Tibial artery (tissue), 4 donors: ENCODE measurements at regions not wholly inside any gene's neighbourhood (a gene's known extent, or its start where the extent isn't known, plus 50 kb on each side); places are given as distances from the start of the nearest gene placed in this dataset.

Experiments
- DNase-seq, 2 donors: peaks; one replicate each; pipeline ENCODE4 v3.0.0-alpha.2; 2019
- H3K27ac ChIP-seq, 2 donors: fragments of 200-600 bp; sonication (generic) in 1 of 2; 1 replicate in 1 of 2; 2 replicates in 1 of 2; pipeline ENCODE4 v1.5.1; 2018 to 2019; ENCODE audit warnings: mild to moderate bottlenecking in 1 of 2
- H3K27me3 ChIP-seq, 2 donors: fragments of 200-600 bp; sonication (generic) in 1 of 2; one replicate each; pipeline versions ENCODE4 v1.5.1 to v1.6.0; 2016 to 2019
- H3K36me3 ChIP-seq, 3 donors: fragments of 200-600 bp; sonication (generic) in 2 of 3; one replicate each; pipeline ENCODE4 v1.5.1; 2016 to 2019; ENCODE audit warnings: mild to moderate bottlenecking in 2 of 3
- H3K4me1 ChIP-seq, 4 donors: fragments of 200-600 bp; sonication (generic) in 2 of 4; 1 replicate in 3 of 4; 2 replicates in 1 of 4; pipeline ENCODE4 v1.5.1; 2016 to 2019
- H3K4me3 ChIP-seq, 2 donors: fragments of 200-600 bp; sonication (generic) in 1 of 2; 1 replicate in 1 of 2; 2 replicates in 1 of 2; pipeline ENCODE4 v1.5.1; 2018 to 2019; ENCODE audit warnings: mild to moderate bottlenecking in 2 of 2
- H3K9me3 ChIP-seq, 3 donors: fragments of 200-600 bp; sonication (generic) in 1 of 3; one replicate each; pipeline ENCODE4 v1.5.1; 2016 to 2019
- intact Hi-C: fragments of 100-400 bp; cut with DNase I; formaldehyde crosslinking; loops from one replicate; pipeline ENCODE4 v1.15.0; 2023; ENCODE audit warnings: low total_unique reads
- TF ChIP-seq, protein P1 (sequence below), 2 experiments: fragments of 200-600 bp in 1 of 2; fragments of 450-650 bp in 1 of 2; IDR thresholded peaks; one replicate each; pipeline ENCODE4 v1.5.1; 2017 to 2019; ENCODE audit warnings: antibody characterized with exemption in 2 of 2, mild to moderate bottlenecking in 1 of 2, moderate library complexity in 1 of 2

DNA sequence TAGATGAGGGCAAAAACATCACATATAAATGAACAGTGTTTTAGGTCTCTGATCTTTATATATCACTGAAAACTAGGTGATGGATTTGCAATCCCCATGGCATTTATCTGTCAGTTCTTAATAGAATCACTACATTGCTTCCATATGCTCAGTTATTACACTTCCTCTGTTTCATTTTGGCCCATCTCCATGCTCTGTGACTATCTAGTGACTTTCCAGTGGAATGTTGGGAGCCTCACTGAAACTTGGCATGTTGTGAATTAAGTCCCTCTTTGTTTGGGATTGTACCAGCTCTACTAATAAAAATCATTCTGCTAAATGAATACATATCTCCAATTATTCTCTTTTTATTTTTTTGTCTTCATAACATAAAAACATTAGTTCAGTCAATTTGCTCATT is 226.1 kb upstream of the CEP162 start:
- intact Hi-C loops, result no loop called here
- no peak overlapping the region for H3K4me3 ChIP-seq

DNA sequence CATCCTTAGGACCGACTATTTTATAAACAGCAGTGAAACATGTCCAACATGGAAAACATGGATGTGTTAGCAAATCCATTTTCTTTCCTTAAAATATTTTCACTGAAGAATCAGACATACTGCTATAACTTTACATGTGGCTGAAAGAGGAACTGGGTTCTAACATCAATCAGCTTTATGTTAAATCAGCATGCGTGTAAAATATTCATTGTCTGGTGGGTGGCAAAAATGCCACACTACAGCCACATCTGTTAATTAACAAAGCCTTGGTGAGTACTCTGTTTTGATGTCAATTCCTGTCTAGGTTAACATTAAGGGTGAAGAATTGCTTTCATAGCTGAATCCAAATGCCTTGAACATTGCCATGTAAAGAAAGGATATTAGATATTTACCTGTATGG is 222.6 kb upstream of the CEP162 start:
- no peak overlapping the region for H3K27ac ChIP-seq
- no peak for DNase-seq
- no peak overlapping the region for H3K4me3 ChIP-seq
- TF ChIP-seq, protein P1, sequence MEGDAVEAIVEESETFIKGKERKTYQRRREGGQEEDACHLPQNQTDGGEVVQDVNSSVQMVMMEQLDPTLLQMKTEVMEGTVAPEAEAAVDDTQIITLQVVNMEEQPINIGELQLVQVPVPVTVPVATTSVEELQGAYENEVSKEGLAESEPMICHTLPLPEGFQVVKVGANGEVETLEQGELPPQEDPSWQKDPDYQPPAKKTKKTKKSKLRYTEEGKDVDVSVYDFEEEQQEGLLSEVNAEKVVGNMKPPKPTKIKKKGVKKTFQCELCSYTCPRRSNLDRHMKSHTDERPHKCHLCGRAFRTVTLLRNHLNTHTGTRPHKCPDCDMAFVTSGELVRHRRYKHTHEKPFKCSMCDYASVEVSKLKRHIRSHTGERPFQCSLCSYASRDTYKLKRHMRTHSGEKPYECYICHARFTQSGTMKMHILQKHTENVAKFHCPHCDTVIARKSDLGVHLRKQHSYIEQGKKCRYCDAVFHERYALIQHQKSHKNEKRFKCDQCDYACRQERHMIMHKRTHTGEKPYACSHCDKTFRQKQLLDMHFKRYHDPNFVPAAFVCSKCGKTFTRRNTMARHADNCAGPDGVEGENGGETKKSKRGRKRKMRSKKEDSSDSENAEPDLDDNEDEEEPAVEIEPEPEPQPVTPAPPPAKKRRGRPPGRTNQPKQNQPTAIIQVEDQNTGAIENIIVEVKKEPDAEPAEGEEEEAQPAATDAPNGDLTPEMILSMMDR (IDR thresholded peaks at IDR 0.05), result no peak
- no peaks in the 10 kb centered on the region for H3K9me3 ChIP-seq
- no peaks in the 10 kb centered on the region for H3K36me3 ChIP-seq
- intact Hi-C loops, result no loop called here
- H3K4me1 ChIP-seq, result peaks cover 0 to 17% (median 0%) of the 10 kb centered on the region in 4 donors
- no peaks in the 10 kb centered on the region for H3K27me3 ChIP-seq

More for the DNA sequence above, 226.1 kb upstream of the CEP162 start:
- TF ChIP-seq, protein P1 (IDR thresholded peaks at IDR 0.05), result no peak
- H3K4me1 ChIP-seq, result peaks cover 0 to 7% (median 0%) of the 10 kb centered on the region in 4 donors
- DNase-seq, result no peak
- H3K27me3 ChIP-seq, result no peaks in the 10 kb centered on the region
- H3K27ac ChIP-seq, result no peak overlapping the region
- H3K9me3 ChIP-seq, result no peaks in the 10 kb centered on the region
- H3K36me3 ChIP-seq, result no peaks in the 10 kb centered on the region

DNA sequence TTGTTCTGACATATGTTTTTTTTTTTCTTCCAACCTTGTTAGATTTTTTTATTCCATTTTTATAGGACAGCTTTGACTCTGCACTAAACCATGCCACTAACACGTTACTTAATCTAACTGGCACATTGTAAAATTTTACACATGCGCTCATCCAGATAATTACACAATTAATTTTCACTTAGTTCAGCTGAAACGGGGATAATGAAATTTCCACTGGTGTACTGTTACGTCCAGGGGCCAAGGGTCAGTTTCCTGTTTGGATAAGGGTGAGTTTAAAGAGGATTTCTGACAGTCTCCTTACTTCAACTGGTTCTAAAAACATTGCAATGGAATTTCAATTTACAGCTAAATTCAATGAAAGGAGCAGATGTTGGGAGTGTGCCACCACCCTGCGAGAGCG is 221.8 kb upstream of the CEP162 start:
- no peaks in the 10 kb centered on the region for H3K27me3 ChIP-seq
- intact Hi-C loops, result no loop called here
- no peak overlapping the region for H3K27ac ChIP-seq
- DNase-seq, result no peak
- peaks cover 0 to 20% (median 0%) of the 10 kb centered on the region in 4 donors for H3K4me1 ChIP-seq
- H3K9me3 ChIP-seq, result no peaks in the 10 kb centered on the region
- H3K4me3 ChIP-seq, result no peak overlapping the region
- H3K36me3 ChIP-seq, result no peaks in the 10 kb centered on the region
- TF ChIP-seq, protein P1 (IDR thresholded peaks at IDR 0.05), result no peak

DNA sequence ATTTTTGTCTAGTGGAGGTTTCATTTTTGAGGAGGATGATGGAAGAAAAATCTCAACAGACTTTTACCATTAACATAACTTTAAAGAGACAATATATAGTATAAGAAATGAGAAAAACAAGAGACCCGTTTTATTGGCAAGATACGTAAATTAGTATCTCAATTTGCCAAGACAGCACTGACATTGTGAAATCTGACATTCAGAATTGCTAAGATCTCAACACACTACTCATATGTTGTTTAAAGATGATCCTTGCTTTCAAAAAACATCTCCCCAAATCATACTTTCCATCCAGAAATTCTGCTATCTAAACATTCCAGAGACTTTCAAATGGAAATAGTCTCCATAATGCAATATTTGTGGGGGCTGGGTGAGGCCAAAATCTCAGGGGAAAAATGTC is 220.9 kb upstream of the CEP162 start:
- Histone ChIP-seq H3K4me3 (no peak overlapping the region), H3K36me3 (no peaks in the 10 kb centered on the region), H3K27ac (no peak overlapping the region), H3K9me3 (no peaks in the 10 kb centered on the region), H3K27me3 (no peaks in the 10 kb centered on the region), H3K4me1 (peaks cover 0 to 20% (median 0%) of the 10 kb centered on the region in 4 donors)
- intact Hi-C loops, result no loop called here
- no peak for DNase-seq
- TF ChIP-seq, protein P1 (IDR thresholded peaks at IDR 0.05), result no peak

DNA sequence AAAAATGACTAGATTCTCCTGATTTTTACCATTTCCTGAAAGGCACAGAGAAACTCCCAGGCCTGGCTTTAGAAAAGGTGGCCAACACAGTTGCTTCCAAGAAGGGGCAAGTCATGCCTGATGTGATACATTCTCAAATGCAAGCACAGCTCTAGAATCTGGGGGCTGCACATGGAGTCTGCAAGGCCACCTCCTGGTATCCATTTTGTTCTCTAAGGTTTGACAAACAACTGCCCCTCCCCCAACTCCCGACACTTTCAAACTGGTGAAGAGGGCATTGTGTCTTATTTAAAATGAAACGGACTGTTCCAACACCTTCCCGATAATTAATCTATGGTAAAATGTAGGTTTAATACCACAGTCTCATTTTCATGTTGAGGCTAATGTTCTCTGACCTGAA is 220.2 kb upstream of the CEP162 start:
- no peaks in the 10 kb centered on the region for H3K27me3 ChIP-seq
- H3K36me3 ChIP-seq, result no peaks in the 10 kb centered on the region
- TF ChIP-seq, protein P1 (IDR thresholded peaks at IDR 0.05), result no peak
- DNase-seq, result no peak
- intact Hi-C loops, result no loop called here
- H3K4me1 ChIP-seq, result peaks cover 0 to 20% (median 0%) of the 10 kb centered on the region in 4 donors
- H3K27ac ChIP-seq, result no peak overlapping the region
- no peak overlapping the region for H3K4me3 ChIP-seq
- no peaks in the 10 kb centered on the region for H3K9me3 ChIP-seq

DNA sequence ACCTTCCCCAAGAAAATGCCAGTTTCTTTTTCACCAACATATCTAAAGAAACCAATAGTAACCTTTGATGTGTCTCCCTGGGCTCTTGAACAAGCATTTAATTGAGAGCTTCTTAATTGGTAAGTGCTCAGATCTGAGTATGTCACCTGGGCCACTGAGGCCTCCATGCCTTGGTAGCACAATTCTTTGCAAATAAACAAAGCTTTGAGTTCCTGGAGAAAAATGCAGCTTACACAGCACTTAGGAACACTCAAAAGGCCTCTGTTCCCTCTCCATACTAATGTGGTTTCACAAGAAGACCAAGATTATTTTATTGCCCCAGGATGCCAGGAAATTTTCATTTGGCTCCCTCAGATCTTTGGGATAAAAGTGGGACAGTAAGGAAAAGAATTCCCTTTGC is 217.6 kb upstream of the CEP162 start:
- no peaks in the 10 kb centered on the region for H3K9me3 ChIP-seq
- no peaks in the 10 kb centered on the region for H3K36me3 ChIP-seq
- TF ChIP-seq, protein P1 (IDR thresholded peaks at IDR 0.05), result no peak
- H3K27me3 ChIP-seq, result no peaks in the 10 kb centered on the region
- H3K27ac ChIP-seq, result no peak overlapping the region
- intact Hi-C loops, result no loop called here
- no peak for DNase-seq
- peaks cover 0 to 20% (median 0%) of the 10 kb centered on the region in 4 donors for H3K4me1 ChIP-seq
- no peak overlapping the region for H3K4me3 ChIP-seq
